Adrenal gland (tissue), 5 donors: ENCODE measurements at regions not wholly inside any gene's neighbourhood (a gene's known extent, or its start where the extent isn't known, plus 50 kb on each side); places are given as distances from the start of the nearest gene placed in this dataset.

Experiments
- CTCF ChIP-seq, 6 experiments: fragments of 450-650 bp in 4 of 6; fragments of 200-600 bp in 2 of 6; sonication (generic) in 1 of 6; IDR thresholded peaks; 1 replicate in 5 of 6; 2 replicates in 1 of 6; pipeline versions ENCODE4 v1.5.1 to v1.8.0; 2016 to 2021; ENCODE audit warnings: antibody characterized with exemption in 6 of 6, mild to moderate bottlenecking in 2 of 6, moderate library complexity in 1 of 6
- POLR2A ChIP-seq, 2 donors: fragments of 450-650 bp; IDR thresholded peaks; one replicate each; pipeline ENCODE4 v1.6.1; 2017; ENCODE audit warnings: antibody characterized with exemption in 2 of 2, mild to moderate bottlenecking in 2 of 2, moderate library complexity in 1 of 2
- donor health status: DM: no; HTN: no; CAD: no.

GRCh38 chr13:53946500-53946899 is 917.9 kb downstream of the OLFM4 start:
- TF ChIP-seq CTCF (IDR thresholded peaks at IDR 0.05) = no peak
- TF ChIP-seq POLR2A (IDR thresholded peaks at IDR 0.05) = no peak
